ENCODE measurements at regions not wholly inside any gene's neighbourhood (a gene's known extent, or its start where the extent isn't known, plus 50 kb on each side); places are given as distances from the start of the nearest gene placed in this dataset.

DNA sequence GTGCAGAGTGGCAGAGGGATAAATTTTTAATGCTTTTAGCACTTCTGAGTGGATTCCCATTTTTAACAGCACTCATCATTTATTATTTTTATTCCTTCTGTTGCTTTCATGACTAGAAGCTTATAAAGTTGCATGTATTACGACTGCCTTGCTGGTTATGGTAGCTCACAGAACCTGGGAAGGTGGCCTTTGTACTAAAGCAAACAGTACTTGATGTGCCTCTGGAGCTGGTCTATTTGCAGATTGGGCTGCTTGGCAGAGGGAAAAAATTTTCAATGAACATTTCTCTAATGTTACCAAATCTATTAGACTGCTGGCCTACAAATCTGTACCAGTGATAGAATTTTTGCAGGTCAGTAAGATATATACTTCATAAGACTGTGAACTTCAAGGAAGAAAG is 274.5 kb upstream of the C9orf72 start:
- Histone ChIP-seq H3K4me3 (no peak overlapping the region), H3K9me3 (no peaks in the 10 kb centered on the region), H3K4me1 (no peaks in the 10 kb centered on the region), H3K27ac (no peak overlapping the region), H3K36me3 (no peaks in the 10 kb centered on the region), H3K27me3 (peaks cover 0 to 11% (median 0%) of the 10 kb centered on the region in 7 donors)
- 81 to 94% methylated on average over 1 of the region's 1 CpG for WGBS, 2 donors
- TF ChIP-seq, protein P1, sequence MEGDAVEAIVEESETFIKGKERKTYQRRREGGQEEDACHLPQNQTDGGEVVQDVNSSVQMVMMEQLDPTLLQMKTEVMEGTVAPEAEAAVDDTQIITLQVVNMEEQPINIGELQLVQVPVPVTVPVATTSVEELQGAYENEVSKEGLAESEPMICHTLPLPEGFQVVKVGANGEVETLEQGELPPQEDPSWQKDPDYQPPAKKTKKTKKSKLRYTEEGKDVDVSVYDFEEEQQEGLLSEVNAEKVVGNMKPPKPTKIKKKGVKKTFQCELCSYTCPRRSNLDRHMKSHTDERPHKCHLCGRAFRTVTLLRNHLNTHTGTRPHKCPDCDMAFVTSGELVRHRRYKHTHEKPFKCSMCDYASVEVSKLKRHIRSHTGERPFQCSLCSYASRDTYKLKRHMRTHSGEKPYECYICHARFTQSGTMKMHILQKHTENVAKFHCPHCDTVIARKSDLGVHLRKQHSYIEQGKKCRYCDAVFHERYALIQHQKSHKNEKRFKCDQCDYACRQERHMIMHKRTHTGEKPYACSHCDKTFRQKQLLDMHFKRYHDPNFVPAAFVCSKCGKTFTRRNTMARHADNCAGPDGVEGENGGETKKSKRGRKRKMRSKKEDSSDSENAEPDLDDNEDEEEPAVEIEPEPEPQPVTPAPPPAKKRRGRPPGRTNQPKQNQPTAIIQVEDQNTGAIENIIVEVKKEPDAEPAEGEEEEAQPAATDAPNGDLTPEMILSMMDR (IDR thresholded peaks at IDR 0.05): no peak
- intact Hi-C loops (cut with DNase I): no loop called here
- DNase-seq (no peak), ATAC-seq (no peak)

- ATAC-seq: no peak
- intact Hi-C loops (cut with DNase I): no loop called here
- H3K27ac ChIP-seq: no peak overlapping the region
- TF ChIP-seq, protein P1 (IDR thresholded peaks at IDR 0.05): no peak
- WGBS, 2 donors: 90 to 93% methylated on average over 2 of the region's 2 CpGs
- no peaks in the 10 kb centered on the region for H3K36me3 ChIP-seq
- no peaks in the 10 kb centered on the region for H3K4me1 ChIP-seq
- H3K9me3 ChIP-seq: no peaks in the 10 kb centered on the region
- H3K27me3 ChIP-seq: peaks cover 0 to 11% (median 0%) of the 10 kb centered on the region in 7 donors
- H3K4me3 ChIP-seq: no peak overlapping the region
- DNase-seq: no peak
Measured at GRCh38 chr9:27848315-27848714, 275.0 kb upstream of the C9orf72 start.

DNA sequence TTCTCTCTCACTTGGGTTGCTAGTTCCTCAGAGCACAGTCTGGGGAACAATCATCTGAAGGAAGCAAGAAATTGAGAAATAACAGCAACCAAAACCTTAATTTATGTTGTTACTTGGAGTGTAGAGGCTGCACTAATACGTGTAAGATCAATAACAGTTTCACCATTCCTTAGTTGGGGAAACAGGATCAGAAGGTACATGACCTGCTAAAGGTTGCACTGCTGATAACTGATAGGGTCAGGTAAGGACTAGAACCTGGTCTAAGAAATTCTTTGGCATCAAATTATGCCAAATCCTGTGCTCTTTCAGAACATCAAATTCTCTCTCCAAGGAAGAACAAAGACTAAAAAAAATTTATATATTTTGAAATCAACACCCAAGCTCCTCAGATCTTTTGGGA is 278.6 kb upstream of the C9orf72 start:
- 71 to 75% methylated on average over 1 of the region's 1 CpG for WGBS, 2 donors
- intact Hi-C loops (cut with DNase I): loop anchor here in 1 of 10 donors (10.0 kb wide), 1 partner anchor 63 kb away; no protein-coding TSS in a partner anchor
- DNase-seq: no peak
- no peak overlapping the region for H3K4me3 ChIP-seq
- H3K36me3 ChIP-seq: no peaks in the 10 kb centered on the region
- H3K27ac ChIP-seq: no peak overlapping the region
- TF ChIP-seq, protein P1 (IDR thresholded peaks at IDR 0.05): no peak
- no peak for ATAC-seq
- H3K27me3 ChIP-seq: peaks cover 0 to 8% (median 0%) of the 10 kb centered on the region in 7 donors
- H3K4me1 ChIP-seq: no peaks in the 10 kb centered on the region
- no peaks in the 10 kb centered on the region for H3K9me3 ChIP-seq

- ATAC-seq (no peak), DNase-seq (no peak)
- WGBS, 2 donors: 78 to 83% methylated on average over 6 of the region's 6 CpGs
Measured at GRCh38 chr9:27853529-27853928, 280.2 kb upstream of the C9orf72 start.

More at GRCh38 chr9:27853529-27853928, 280.2 kb upstream of the C9orf72 start:
- no peaks in the 10 kb centered on the region for H3K4me1 ChIP-seq
- H3K36me3 ChIP-seq: no peaks in the 10 kb centered on the region
- no peak overlapping the region for H3K4me3 ChIP-seq
- intact Hi-C loops (cut with DNase I): loop anchor here in 1 of 10 donors (10.0 kb wide), 1 partner anchor 61 kb away; no protein-coding TSS in a partner anchor
- H3K27ac ChIP-seq: no peak overlapping the region
- H3K9me3 ChIP-seq: no peaks in the 10 kb centered on the region
- TF ChIP-seq, protein P1 (IDR thresholded peaks at IDR 0.05): no peak
- H3K27me3 ChIP-seq: peaks cover 0 to 8% (median 0%) of the 10 kb centered on the region in 7 donors
